Lung (tissue), 11 donors: ENCODE measurements at regions not wholly inside any gene's neighbourhood (a gene's known extent, or its start where the extent isn't known, plus 50 kb on each side); places are given as distances from the start of the nearest gene placed in this dataset.

Experiments used
- ATAC-seq: fragments of 200-7000 bp; cut with Tn5 transposase; one replicate; pipeline ENCODE4 v1.9.1; 2020; ENCODE audit warnings: moderate number of reproducible peaks; ENCODE audit not compliant: insufficient read depth, low FRiP score
- DNase-seq, 3 donors: peaks; one replicate each; pipeline ENCODE4 v3.0.0-alpha.2; 2013 to 2017
- H3K27ac ChIP-seq, 2 donors: one replicate each; pipeline ENCODE4 v1.5.1; 2013; ENCODE audit warnings: mild to moderate bottlenecking in 2 of 2, moderate library complexity in 2 of 2, control low read depth in 1 of 2, inconsistent platforms in 1 of 2, low read depth in 1 of 2, low read length in 1 of 2
- H3K27me3 ChIP-seq, 3 donors: one replicate each; pipeline ENCODE4 v1.5.1; 2013; ENCODE audit warnings: low read length in 2 of 3; ENCODE audit not compliant: control insufficient read depth in 3 of 3, insufficient read depth in 3 of 3
- H3K36me3 ChIP-seq, 4 donors: one replicate each; pipeline ENCODE4 v1.5.1; 2013; ENCODE audit warnings: low read length in 4 of 4, mild to moderate bottlenecking in 1 of 4, moderate library complexity in 1 of 4; ENCODE audit not compliant: control insufficient read depth in 4 of 4, insufficient read depth in 4 of 4
- H3K4me1 ChIP-seq, 5 donors: one replicate each; pipeline ENCODE4 v1.5.1; 2013; ENCODE audit warnings: low read length in 5 of 5, mild to moderate bottlenecking in 2 of 5, moderate library complexity in 1 of 5; ENCODE audit not compliant: control insufficient read depth in 5 of 5, insufficient read depth in 5 of 5
- H3K4me3 ChIP-seq: one replicate; pipeline ENCODE4 v1.5.1; 2013; ENCODE audit warnings: mild to moderate bottlenecking, control low read depth, moderate library complexity
- H3K9ac ChIP-seq, 2 donors: one replicate each; pipeline ENCODE4 v1.5.1; 2013; ENCODE audit warnings: low read length in 2 of 2, control low read depth in 1 of 2; ENCODE audit not compliant: insufficient read depth in 1 of 2
- H3K9me3 ChIP-seq, 4 donors: one replicate each; pipeline ENCODE4 v1.5.1; 2013; ENCODE audit warnings: low read length in 3 of 4, mild to moderate bottlenecking in 1 of 4, moderate library complexity in 1 of 4; ENCODE audit not compliant: control insufficient read depth in 4 of 4, insufficient read depth in 3 of 4
- WGBS, 2 donors: extraction: QIAGEN DNeasy Blood & Tissue Kit; methylation state at CpG; one replicate each; pipeline ENCODE4 v1.1.7; 2013; 5-methylcytosine and 5-hydroxymethylcytosine counted together
- TF ChIP-seq, protein P1 (sequence below): IDR thresholded peaks from 2 replicates; pipeline ENCODE4 v1.5.1; 2012; ENCODE audit warnings: mild to moderate bottlenecking; ENCODE audit errors: control extremely low read depth, extremely low read depth
- donor health status: control.
- donor health status: control.
- donor health status: Bipolar disorder and iron deficiency.
- donor health status: healthy.
- donor health status: DM: yes; HTN: yes; CAD: no.

DNA sequence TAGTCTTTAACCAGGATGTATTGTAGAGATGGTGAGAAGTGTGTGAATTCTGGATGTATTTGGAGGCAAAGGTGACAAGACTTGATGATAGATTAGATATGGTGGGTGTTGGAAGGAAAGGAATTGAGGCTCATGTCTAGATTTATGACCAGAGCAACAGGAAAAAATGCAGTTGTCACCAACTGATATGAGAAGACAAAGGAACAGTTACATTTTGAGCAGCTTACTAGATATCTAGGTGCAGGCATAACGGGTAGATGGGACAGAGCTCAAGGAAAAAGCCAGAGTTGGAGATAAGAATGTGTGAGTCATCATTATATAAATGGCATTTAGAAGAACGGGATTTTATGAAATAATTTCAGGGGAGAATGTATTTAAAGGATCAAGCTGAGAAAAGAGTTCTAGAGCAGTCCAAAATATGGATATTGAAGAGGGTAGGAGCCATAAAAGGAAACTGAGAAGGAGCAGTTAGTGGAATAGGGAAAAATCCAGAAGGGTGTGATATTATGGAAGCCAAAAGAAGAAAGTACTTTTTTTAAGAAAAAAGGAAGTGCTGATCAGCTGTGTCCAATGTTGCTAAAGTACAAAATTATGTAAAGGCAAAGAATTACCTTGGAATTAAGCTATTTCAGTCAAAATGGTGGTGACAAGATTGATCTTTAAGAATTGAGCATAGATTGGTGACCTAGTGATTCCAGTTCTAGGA, 262.5 kb downstream of the CGGBP1 start:
- WGBS, 2 donors = 18 to 36% methylated on average over 2 of the region's 2 CpGs
- Histone ChIP-seq H3K9ac (no peak overlapping the region), H3K27ac (no peak overlapping the region), H3K36me3 (no peaks in the 10 kb centered on the region), H3K4me1 (peaks cover 0 to 5% (median 2%) of the 10 kb centered on the region in 5 donors), H3K27me3 (peaks cover 3 to 25% (median 14%) of the 10 kb centered on the region in 3 donors), H3K4me3 (no peak overlapping the region), H3K9me3 (peaks cover 0 to 2% (median 0%) of the 10 kb centered on the region in 4 donors)
- ATAC-seq = no peak
- DNase-seq = no peak
- TF ChIP-seq, protein P1, sequence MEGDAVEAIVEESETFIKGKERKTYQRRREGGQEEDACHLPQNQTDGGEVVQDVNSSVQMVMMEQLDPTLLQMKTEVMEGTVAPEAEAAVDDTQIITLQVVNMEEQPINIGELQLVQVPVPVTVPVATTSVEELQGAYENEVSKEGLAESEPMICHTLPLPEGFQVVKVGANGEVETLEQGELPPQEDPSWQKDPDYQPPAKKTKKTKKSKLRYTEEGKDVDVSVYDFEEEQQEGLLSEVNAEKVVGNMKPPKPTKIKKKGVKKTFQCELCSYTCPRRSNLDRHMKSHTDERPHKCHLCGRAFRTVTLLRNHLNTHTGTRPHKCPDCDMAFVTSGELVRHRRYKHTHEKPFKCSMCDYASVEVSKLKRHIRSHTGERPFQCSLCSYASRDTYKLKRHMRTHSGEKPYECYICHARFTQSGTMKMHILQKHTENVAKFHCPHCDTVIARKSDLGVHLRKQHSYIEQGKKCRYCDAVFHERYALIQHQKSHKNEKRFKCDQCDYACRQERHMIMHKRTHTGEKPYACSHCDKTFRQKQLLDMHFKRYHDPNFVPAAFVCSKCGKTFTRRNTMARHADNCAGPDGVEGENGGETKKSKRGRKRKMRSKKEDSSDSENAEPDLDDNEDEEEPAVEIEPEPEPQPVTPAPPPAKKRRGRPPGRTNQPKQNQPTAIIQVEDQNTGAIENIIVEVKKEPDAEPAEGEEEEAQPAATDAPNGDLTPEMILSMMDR = no peak

DNA sequence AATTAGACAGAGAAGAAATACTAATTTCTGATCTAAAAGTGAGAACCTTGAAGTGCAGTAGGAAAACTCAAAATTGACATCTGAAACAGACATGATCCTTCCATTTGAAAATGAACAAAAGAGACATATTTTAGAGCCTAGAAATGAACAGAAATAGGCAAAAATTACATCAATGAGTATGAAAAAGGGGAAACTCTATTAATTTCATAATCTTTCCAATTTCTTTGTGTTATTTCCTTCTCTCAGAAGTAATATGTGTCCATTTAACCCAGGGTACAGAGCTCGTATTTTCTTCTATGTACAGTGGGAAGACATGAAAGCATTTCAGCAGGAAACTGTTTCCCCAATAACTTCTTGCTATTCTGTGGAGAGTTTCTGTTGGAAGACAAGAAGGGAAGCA, 263.1 kb downstream of the CGGBP1 start:
- no peak overlapping the region for H3K9ac ChIP-seq
- H3K36me3 ChIP-seq = no peaks in the 10 kb centered on the region
- ATAC-seq (no peak), DNase-seq (no peak)
- 25 to 54% methylated on average over 1 of the region's 1 CpG for WGBS, 2 donors
- peaks cover 0 to 2% (median 0%) of the 10 kb centered on the region in 4 donors for H3K9me3 ChIP-seq
- H3K27ac ChIP-seq = no peak overlapping the region
- TF ChIP-seq, protein P1 = no peak
- H3K4me1 ChIP-seq = peaks cover 0 to 5% (median 2%) of the 10 kb centered on the region in 5 donors
- H3K4me3 ChIP-seq = no peak overlapping the region
- H3K27me3 ChIP-seq = peaks cover 3 to 26% (median 15%) of the 10 kb centered on the region in 3 donors

DNA sequence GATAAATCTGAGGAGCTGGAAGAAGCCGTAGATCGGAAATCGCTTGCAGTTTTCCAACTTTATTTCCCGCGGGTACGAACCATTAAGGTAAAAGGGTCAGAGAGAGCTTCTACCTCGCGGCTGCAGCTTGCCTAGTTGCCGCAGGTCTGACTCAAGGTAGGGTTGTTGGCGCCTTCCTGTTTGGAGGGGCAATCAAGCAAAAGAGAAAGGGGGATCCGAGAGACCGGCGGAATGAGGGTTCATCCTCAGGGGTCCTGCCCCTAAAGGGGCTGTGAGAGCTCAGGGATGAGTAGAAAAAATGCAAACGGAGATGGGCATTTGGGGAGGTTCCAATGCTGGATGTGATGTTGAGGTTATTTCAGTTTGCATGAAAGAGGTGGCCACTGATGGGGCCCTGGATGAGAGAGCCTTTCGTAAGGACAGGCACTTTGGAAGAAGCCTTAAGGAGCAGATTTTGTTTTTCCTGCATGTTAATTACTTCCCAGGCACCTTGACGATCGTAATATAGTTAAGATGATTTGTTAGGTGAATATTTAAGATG, 265.4 kb downstream of the CGGBP1 start:
- no peak overlapping the region for H3K9ac ChIP-seq
- peak overlapping the region; percentile 22 for H3K4me3 ChIP-seq
- no peaks in the 10 kb centered on the region for H3K36me3 ChIP-seq
- peaks cover 0 to 2% (median 0%) of the 10 kb centered on the region in 4 donors for H3K9me3 ChIP-seq
- peaks cover 3 to 26% (median 15%) of the 10 kb centered on the region in 3 donors for H3K27me3 ChIP-seq
- TF ChIP-seq, protein P1 = no peak
- 6 to 12% methylated on average over 17 of the region's 17 CpGs for WGBS, 2 donors
- H3K4me1 ChIP-seq = peaks cover 0 to 5% (median 2%) of the 10 kb centered on the region in 5 donors
- DNase-seq (no peak), ATAC-seq (no peak)
- H3K27ac ChIP-seq = no peak overlapping the region
